WTC11 (cell line): ENCODE measurements at regions not wholly inside any gene's neighbourhood (a gene's known extent, or its start where the extent isn't known, plus 50 kb on each side); places are given as distances from the start of the nearest gene placed in this dataset.

Source experiments
- FOXJ3 ChIP-seq: sonication (generic); formaldehyde crosslinking; IDR thresholded peaks from 2 replicates; pipeline ENCODE4 v1.9.0; 2021; ENCODE audit warnings: missing genetic modification reagents, mild to moderate bottlenecking, borderline replicate concordance
- NR1H2 ChIP-seq: sonication (generic); formaldehyde crosslinking; IDR thresholded peaks from 2 replicates; pipeline ENCODE4 v1.9.0; 2021; ENCODE audit warnings: mild to moderate bottlenecking, moderate library complexity, missing genetic modification reagents
- TF ChIP-seq, protein P1 (sequence below): sonication (generic); formaldehyde crosslinking; IDR thresholded peaks from 2 replicates; pipeline ENCODE4 v1.8.1; 2022; ENCODE audit warnings: missing genetic modification reagents, borderline replicate concordance
- TF ChIP-seq, protein P2 (sequence below): sonication (generic); formaldehyde crosslinking; IDR thresholded peaks from 2 replicates; pipeline ENCODE4 v1.8.0; 2022; ENCODE audit warnings: mild to moderate bottlenecking, missing genetic modification reagents

DNA sequence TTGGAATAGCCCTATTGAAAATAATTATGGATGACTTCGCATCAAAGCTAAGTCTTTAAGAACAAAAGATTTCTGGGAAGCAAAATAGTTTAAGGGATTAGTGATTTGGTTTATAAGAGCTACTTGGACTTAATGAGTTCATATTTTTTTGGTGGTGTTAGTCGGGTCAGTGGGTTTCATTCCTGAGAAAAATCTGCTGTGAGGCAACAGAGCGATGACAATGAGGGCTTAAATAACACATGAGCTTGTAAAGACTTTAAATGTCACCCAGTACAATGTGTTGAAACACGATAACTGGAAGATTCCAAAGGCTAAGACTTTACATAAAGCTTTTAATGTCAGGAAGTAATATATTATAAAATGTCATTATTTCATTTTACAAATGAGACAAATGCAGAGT lies 178.8 kb downstream of the ARL4A start:
- TF ChIP-seq NR1H2 = no peak
- TF ChIP-seq, protein P1, sequence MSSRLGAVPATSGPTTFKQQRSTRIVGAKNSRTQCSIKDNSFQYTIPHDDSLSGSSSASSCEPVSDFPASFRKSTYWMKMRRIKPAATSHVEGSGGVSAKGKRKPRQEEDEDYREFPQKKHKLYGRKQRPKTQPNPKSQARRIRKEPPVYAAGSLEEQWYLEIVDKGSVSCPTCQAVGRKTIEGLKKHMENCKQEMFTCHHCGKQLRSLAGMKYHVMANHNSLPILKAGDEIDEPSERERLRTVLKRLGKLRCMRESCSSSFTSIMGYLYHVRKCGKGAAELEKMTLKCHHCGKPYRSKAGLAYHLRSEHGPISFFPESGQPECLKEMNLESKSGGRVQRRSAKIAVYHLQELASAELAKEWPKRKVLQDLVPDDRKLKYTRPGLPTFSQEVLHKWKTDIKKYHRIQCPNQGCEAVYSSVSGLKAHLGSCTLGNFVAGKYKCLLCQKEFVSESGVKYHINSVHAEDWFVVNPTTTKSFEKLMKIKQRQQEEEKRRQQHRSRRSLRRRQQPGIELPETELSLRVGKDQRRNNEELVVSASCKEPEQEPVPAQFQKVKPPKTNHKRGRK (CRISPR knock-in tag) = no peak
- TF ChIP-seq, protein P2, sequence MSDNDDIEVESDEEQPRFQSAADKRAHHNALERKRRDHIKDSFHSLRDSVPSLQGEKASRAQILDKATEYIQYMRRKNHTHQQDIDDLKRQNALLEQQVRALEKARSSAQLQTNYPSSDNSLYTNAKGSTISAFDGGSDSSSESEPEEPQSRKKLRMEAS (CRISPR knock-in tag) = no peak
- no peak for TF ChIP-seq FOXJ3 (CRISPR knock-in tag)
